ENCODE measurements at regions not wholly inside any gene's neighbourhood (a gene's known extent, or its start where the extent isn't known, plus 50 kb on each side); places are given as distances from the start of the nearest gene placed in this dataset.

- no peak overlapping the region for H2AFZ ChIP-seq (ENCODE audit: low read depth, low read length)
- no peaks in the 10 kb centered on the region for H3K27me3 ChIP-seq (ENCODE audit: low read depth, low read length)
- no peak overlapping the region for H3K27ac ChIP-seq (ENCODE audit: low read length)
- H4K20me1 ChIP-seq (ENCODE audit: insufficient read depth, low read length), result no peaks in the 10 kb centered on the region
- no peaks in the 10 kb centered on the region for H3K79me2 ChIP-seq (ENCODE audit: low read length)
- no peaks in the 10 kb centered on the region for H3K36me3 ChIP-seq (replicated peaks; ENCODE audit: low read depth, low read length)
- H3K9ac ChIP-seq (ENCODE audit: low read length), result no peak overlapping the region
- TF ChIP-seq EZH2phosphoT487 (IDR thresholded peaks at IDR 0.05; ENCODE audit: low read depth), result no peak
- no peak overlapping the region for H3K4me3 ChIP-seq (ENCODE audit: low read length)
- no peak overlapping the region for H3K4me2 ChIP-seq (ENCODE audit: low read length)
- no peaks in the 10 kb centered on the region for H3K9me3 ChIP-seq (ENCODE audit: insufficient read depth, low read length)
- H3K4me1 ChIP-seq (ENCODE audit: low read length), result no peaks in the 10 kb centered on the region
These were observed 190.1 kb upstream of the SALL1 start for GRCh38 chr16:51341204-51341603.

- Histone ChIP-seq H3K79me2 (ENCODE audit: low read length) (no peaks in the 10 kb centered on the region), H2AFZ (ENCODE audit: low read depth, low read length) (no peak overlapping the region), H3K4me2 (ENCODE audit: low read length) (no peak overlapping the region), H3K9me3 (ENCODE audit: insufficient read depth, low read length) (no peaks in the 10 kb centered on the region), H3K9ac (ENCODE audit: low read length) (no peak overlapping the region), H3K27ac (ENCODE audit: low read length) (no peak overlapping the region), H3K4me1 (ENCODE audit: low read length) (no peaks in the 10 kb centered on the region), H3K4me3 (ENCODE audit: low read length) (no peak overlapping the region), H3K36me3 (replicated peaks; ENCODE audit: low read depth, low read length) (no peaks in the 10 kb centered on the region), H3K27me3 (ENCODE audit: low read depth, low read length) (no peaks in the 10 kb centered on the region), H4K20me1 (ENCODE audit: insufficient read depth, low read length) (no peaks in the 10 kb centered on the region)
- TF ChIP-seq EZH2phosphoT487 (IDR thresholded peaks at IDR 0.05; ENCODE audit: low read depth) (no peak), CTCF (IDR thresholded peaks at IDR 0.05; ENCODE audit: low read depth, low read length) (no peak)
These were observed 186.6 kb upstream of the SALL1 start for GRCh38 chr16:51337662-51338061.

GRCh38 chr16:51328733-51329132, 177.7 kb upstream of the SALL1 start:
- no peaks in the 10 kb centered on the region for H3K79me2 ChIP-seq (ENCODE audit: low read length)
- H4K20me1 ChIP-seq (ENCODE audit: insufficient read depth, low read length), result no peaks in the 10 kb centered on the region
- H3K4me3 ChIP-seq (ENCODE audit: low read length), result no peak overlapping the region
- TF ChIP-seq CTCF (IDR thresholded peaks at IDR 0.05; ENCODE audit: low read depth, low read length) (no peak), EZH2phosphoT487 (IDR thresholded peaks at IDR 0.05; ENCODE audit: low read depth) (no peak)
- no peak overlapping the region for H2AFZ ChIP-seq (ENCODE audit: low read depth, low read length)
- no peaks in the 10 kb centered on the region for H3K9me3 ChIP-seq (ENCODE audit: insufficient read depth, low read length)
- H3K4me2 ChIP-seq (ENCODE audit: low read length), result no peak overlapping the region
- H3K9ac ChIP-seq (ENCODE audit: low read length), result no peak overlapping the region
- H3K27ac ChIP-seq (ENCODE audit: low read length), result no peak overlapping the region
- no peaks in the 10 kb centered on the region for H3K4me1 ChIP-seq (ENCODE audit: low read length)
- H3K36me3 ChIP-seq (replicated peaks; ENCODE audit: low read depth, low read length), result no peaks in the 10 kb centered on the region
- no peaks in the 10 kb centered on the region for H3K27me3 ChIP-seq (ENCODE audit: low read depth, low read length)

GRCh38 chr16:51327001-51327400, 175.9 kb upstream of the SALL1 start:
- H3K9ac ChIP-seq (ENCODE audit: low read length), result no peak overlapping the region
- no peaks in the 10 kb centered on the region for H3K79me2 ChIP-seq (ENCODE audit: low read length)
- no peak overlapping the region for H3K4me2 ChIP-seq (ENCODE audit: low read length)
- H3K27me3 ChIP-seq (ENCODE audit: low read depth, low read length), result no peaks in the 10 kb centered on the region
- H3K9me3 ChIP-seq (ENCODE audit: insufficient read depth, low read length), result no peaks in the 10 kb centered on the region
- H3K36me3 ChIP-seq (replicated peaks; ENCODE audit: low read depth, low read length), result no peaks in the 10 kb centered on the region
- H2AFZ ChIP-seq (ENCODE audit: low read depth, low read length), result no peak overlapping the region
- H3K4me1 ChIP-seq (ENCODE audit: low read length), result no peaks in the 10 kb centered on the region
- TF ChIP-seq EZH2phosphoT487 (IDR thresholded peaks at IDR 0.05; ENCODE audit: low read depth), result no peak
- TF ChIP-seq CTCF (IDR thresholded peaks at IDR 0.05; ENCODE audit: low read depth, low read length), result no peak
- no peak overlapping the region for H3K4me3 ChIP-seq (ENCODE audit: low read length)
- H4K20me1 ChIP-seq (ENCODE audit: insufficient read depth, low read length), result no peaks in the 10 kb centered on the region
- H3K27ac ChIP-seq (ENCODE audit: low read length), result no peak overlapping the region
